ENCODE measurements at regions not wholly inside any gene's neighbourhood (a gene's known extent, or its start where the extent isn't known, plus 50 kb on each side); places are given as distances from the start of the nearest gene placed in this dataset.
"Not testable (repeated sequence)": the region's sequence is repeated elsewhere in the genome, so short reads cannot be mapped to it uniquely, and the experiment has no call there.

DNA sequence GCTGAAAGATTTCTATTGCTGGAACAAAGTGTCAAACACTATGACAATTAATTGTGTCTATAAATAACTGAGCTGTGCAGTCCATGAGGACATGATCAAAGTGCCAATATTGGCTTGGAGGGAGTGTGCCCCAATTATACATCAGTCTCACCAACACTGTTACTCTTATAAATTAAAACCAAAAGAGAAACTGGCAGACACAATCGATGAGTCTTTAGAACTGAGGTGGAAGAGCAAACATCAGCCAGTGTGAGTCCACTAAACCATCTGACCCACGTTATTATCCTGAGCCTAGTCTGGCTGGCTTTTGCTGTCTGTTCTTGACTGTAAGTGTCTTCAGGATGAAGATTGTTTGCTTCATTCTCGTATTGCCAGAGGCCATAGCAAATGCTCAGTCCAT lies 98.9 kb downstream of the OLIG3 start:
- DNase-seq = no peak

GRCh38 chr6:137391061-137391814 lies 103.0 kb downstream of the OLIG3 start:
- DNase-seq = no peak

- DNase-seq = no peak
These were observed 103.9 kb downstream of the OLIG3 start for GRCh38 chr6:137390334-137390733.

- DNase-seq = peak; percentile 76
These were observed 105.0 kb downstream of the OLIG3 start for GRCh38 chr6:137389150-137389704.

DNA sequence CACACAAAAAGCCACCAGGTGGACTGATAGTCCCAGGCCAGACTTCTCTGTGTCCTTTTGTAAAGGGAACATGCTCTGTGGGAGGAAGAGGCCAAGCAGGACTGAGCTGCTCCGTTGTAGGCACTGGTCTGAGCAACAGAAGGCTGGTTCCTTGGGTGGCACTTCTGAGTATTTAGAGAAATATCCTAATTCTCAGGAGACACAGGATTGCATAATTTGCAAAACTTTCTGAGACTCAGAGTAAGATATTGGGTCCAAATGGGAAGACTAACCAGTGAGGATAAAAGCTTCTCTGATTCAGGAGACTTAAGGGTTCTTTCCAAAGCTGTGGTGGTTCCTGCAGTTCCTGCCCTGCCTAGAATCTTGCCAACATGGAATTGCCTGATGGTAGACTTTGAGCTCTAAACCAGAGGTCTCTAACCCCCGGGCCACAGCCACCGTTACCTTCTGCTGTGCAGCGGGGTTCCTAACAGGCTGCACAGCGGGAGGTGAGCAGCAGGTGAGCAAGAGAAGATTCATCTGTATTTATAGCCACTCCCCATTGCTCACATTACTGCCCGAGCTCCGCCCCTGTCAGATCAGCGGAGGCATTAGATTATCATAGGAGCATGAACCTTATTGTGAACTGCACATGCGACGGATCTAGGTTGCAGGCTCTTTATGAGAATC lies 107.0 kb downstream of the OLIG3 start:
- no peak for DNase-seq

DNA sequence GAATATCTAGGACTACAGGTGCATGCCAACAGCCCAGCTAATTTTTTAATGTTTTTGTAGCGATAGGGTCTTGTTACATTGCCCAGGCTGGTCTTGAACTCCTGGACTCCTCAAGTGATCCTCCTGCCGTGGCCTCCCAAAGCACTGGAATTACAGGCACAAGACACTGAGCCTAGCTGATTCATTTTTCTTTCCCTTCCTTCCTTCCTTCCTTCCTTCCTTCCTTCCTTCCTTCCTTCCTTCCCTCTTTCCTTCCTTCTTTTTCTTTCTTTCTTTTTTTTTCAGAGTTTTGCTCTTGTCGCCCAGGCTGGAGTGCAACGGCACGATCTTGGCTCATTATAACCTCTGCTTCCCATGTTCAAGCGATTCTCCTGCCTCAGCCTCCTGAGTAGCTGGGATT lies 110.9 kb downstream of the OLIG3 start:
- DNase-seq = not testable (repeated sequence)

GRCh38 chr6:137378090-137378369 lies 116.2 kb downstream of the OLIG3 start:
- DNase-seq = no peak

DNA sequence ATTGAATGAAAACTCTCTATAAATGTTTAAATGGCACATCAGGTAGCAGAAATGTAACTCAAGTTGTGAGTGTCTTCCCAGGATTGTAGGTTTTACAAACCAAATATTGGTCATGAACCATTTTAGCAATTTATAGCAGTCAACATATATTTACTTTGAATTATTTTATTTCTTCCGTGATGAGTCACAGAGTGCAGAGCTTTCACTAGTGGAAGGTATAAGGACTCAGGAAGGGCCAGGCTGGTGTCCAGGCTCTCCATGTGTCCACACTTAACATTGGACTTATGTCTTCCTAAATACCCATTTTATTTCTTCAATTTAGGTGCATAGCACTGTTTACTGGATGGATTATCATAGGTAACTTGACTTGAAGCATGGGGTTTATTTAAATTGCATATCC lies 120.9 kb downstream of the OLIG3 start:
- no peak for DNase-seq

DNA sequence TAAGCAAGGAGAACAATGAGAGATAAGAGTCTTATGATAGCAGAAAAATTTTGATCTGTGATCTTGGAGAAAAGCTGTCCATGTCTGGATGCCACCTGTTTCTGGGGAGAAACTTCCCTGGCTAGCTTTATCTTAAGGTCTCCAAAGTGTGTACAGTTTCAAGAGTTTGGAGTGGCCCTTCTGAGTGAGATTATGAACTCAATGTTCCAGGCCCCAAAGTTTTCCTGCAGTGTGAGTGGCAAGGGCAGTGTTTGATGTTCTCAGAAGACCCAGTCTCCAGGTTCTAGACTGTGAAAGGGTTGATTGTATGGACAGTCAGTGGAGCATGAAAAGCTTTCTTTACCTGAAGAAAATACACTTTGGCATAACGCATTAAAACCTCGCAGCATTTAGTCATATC lies 121.7 kb downstream of the OLIG3 start:
- no peak for DNase-seq

DNA sequence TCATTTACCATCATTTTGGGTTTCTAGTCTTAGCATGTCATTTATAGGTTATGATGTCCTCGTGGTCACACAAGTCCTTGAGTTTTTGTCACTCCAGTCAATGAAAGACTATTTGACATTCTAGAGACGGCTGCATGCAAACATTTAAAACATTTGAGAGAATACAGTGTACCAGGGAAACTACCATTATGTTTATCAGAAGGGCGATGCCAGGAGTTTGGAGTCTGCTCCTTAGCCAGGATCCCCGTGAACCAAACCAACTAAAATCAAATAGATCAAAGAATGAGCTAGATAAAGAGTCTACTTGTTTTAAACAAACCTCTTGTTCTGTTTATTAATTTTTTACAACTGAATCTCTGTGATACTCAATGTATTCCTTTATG lies 122.6 kb downstream of the OLIG3 start:
- DNase-seq = no peak

DNA sequence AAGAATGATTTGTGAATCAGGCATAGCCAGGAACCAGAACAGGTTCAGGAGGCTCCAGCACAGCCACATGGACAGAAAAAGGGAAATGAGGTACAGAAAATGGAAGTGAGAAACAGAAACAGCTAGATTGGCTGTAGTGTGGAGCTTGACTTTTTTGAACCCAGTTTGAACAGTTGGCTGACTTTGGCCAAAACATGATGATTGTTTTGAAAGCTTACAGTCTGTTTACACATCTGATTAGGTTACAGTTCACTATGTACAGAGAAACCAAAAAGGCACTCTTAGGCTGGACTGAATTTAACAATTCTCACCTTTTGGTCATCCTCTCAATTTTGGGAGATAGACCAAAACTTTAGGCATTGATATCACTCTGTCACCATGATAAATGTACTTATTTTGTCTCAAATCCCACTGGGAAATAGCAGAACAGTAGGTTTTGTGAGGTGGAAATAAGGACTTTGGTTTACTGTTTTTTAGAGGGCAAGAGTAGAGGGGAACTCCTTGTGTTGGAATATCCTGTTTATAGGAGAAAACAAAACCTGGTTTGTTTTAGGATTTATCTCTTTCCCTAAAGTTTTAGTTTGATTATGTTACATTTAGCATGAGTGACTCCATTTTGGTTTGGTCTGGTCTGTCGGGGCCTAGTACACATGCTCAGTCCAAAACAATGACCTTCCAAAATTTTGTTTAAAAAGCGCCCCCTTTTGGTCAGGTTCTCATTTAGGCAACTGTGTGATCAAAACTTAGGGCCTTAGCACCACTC lies 123.1 kb downstream of the OLIG3 start:
- DNase-seq = no peak

DNA sequence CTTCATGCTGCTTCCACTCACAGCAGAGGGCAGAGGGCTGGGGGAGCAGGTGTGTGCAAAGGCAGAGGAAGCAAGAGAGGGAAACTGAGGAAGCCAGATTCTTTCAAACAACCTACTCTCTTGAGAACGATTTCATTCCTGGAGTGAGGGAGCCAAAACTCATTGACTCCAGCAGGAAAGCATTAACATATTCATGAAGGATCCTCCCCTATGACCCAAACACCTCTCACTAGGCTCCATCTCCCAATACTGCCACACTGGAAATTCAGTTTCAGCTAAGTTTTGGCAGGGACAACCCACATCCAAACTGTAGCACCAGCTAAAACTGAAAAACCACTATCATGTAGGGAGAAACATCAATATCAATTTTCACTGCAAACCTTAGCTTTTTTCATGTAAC lies 125.1 kb downstream of the OLIG3 start:
- DNase-seq = no peak

GRCh38 chr6:137365707-137366437 lies 128.3 kb downstream of the OLIG3 start:
- no peak for DNase-seq

DNA sequence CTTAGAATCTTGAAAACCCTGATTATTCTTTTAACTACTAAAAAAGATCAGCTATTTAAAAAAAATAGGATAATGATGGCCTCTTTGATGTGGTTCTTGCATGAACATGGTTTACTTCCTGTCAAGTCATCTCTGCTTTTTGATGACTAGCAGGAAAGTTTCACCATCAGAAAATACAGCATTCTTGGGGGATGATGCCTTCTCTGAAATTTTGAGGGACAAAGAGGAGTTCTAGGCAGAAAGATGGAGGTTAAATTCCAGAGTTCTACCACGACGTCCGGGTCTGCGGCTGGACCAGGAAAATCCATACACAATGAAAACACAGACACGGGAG lies 130.4 kb downstream of the OLIG3 start:
- DNase-seq = no peak

- no peak for DNase-seq
These were observed 131.1 kb downstream of the OLIG3 start for GRCh38 chr6:137362878-137363804.

DNA sequence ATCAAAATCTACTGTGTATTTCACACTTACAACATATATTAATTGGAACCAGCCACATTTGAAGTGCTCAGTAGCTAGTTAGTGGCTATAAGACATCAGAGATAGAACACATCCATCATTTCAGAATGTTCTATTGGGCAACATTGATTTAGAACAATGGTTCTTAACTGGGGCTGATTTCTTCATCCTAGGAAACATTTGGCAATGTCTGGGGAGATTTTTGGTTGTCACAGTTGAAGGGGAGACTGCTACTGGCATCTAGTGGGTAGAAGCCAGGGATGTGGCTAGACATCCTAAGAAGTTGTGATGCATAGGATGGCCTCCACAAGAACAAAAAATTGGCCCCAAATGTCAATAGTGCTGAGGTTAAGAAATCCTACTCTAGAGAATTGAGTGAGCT lies 132.5 kb downstream of the OLIG3 start:
- DNase-seq = no peak

DNA sequence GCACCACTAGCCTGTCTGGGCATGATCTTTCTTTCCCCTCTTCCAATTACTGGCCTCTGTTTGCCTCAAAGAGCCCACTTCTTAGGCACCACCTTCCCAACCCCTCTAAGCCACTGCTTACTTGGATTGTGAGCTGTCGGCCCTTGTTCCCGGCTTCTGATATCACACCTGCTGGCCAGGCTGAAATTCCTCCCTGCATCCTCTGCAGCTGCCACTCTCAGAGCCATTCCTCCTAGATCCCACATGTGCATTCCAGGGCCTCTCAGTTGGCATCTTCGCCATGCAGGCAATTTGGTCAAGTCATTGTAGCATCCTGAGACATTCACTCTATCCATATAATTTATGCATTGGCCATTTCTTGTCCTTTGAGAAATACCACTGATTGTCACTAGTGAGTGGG lies 135.9 kb downstream of the OLIG3 start:
- no peak for DNase-seq

DNA sequence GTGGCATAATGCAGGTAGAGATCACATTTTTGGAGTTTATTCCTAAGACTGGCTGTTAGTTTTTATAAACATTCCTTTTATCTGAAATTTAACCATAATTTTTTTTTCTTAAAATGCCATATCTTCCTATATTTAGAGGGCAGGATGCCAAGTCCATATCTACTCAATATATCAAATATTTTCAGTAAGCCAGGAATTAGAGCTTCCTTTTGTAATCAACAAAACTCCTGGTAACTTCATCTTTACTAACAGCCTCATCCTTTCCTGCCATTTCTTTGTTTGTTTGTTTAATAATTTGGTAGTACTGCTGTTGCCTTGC lies 136.3 kb downstream of the OLIG3 start:
- no peak for DNase-seq

- DNase-seq = no peak
These were observed 136.8 kb downstream of the OLIG3 start for GRCh38 chr6:137357263-137357947.

DNA sequence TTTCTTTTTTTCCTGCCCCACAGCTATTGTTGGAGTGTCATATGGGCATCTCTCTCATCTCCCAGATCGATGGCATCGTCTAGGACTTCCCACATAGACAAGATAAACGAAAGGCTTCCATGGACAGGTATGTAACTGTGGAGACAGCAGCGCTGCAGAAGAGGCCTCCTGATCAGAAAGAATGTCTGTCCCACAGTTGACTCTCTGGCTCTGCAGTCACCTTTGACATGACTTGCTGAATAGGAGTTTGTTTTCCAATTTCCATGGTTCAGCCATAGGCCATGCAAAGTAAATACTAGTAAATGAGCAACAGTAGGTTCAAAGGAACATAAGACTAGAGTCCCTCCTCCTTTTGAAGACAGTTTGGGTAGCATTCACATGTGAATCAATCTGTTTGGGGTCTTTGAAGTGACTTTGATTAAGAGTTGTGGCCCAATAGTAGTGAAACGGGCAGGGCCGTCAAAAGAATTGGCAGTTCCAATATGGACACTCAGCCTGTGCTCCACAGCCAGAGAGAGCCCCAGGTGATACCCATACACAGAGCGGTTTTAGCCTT lies 134.7 kb upstream of the IFNGR1 start:
- no peak for DNase-seq

- DNase-seq = no peak
These were observed 134.2 kb upstream of the IFNGR1 start for GRCh38 chr6:137353346-137353745.

GRCh38 chr6:137352859-137353258 lies 133.7 kb upstream of the IFNGR1 start:
- DNase-seq = no peak

Measured in activated CD8-positive, alpha-beta memory T cell treated with anti-CD3 and anti-CD28 coated beads for 24 hours (primary cell).